ENCODE measurements at regions not wholly inside any gene's neighbourhood (a gene's known extent, or its start where the extent isn't known, plus 50 kb on each side); places are given as distances from the start of the nearest gene placed in this dataset.

- Histone ChIP-seq H3K4me3 (no peak overlapping the region), H3K9me3 (no peaks in the 10 kb centered on the region), H3K36me3 (no peaks in the 10 kb centered on the region), H3K4me1 (no peaks in the 10 kb centered on the region), H3K27me3 (no peaks in the 10 kb centered on the region), H3K27ac (no peak overlapping the region)
- peak in 1 of 2 donors; percentile 2 for DNase-seq
- WGBS, 5 donors: 62 to 73% (median 68%) methylated on average over 5 of the region's 5 CpGs
- intact Hi-C loops (cut with DNase I; ENCODE audit: low total_unique reads): no loop called here
- TF ChIP-seq POLR2AphosphoS5 (IDR thresholded peaks at IDR 0.05): no peak
- TF ChIP-seq EP300 (IDR thresholded peaks at IDR 0.05): no peak
- TF ChIP-seq POLR2A (IDR thresholded peaks at IDR 0.05): no peak
- no peak for TF ChIP-seq CTCF (IDR thresholded peaks at IDR 0.05)
These were observed 84.0 kb upstream of the PRR20A start for GRCh38 chr13:57056601-57057180.

DNA sequence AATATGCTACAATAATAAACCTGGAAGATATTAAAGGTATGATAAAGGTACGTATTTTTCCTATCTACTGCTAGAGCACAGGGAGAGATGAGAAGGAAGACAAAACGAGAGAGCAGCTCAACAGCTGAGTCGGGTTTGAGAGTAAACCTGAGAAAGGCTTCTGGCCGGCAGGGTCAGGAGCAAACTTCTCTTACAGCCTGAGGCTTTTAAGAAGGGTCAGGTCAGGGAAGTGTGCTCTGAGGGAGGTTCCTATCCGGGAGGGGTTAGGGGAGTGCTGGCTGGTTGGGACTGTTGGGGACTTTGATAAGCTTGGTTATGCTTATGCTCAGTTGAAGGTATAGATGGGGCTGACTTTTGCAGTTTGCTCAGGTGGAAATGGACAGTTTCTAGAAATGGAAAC, 77.7 kb upstream of the PRR20A start:
- no peak for TF ChIP-seq CTCF (IDR thresholded peaks at IDR 0.05)
- TF ChIP-seq POLR2A (IDR thresholded peaks at IDR 0.05): no peak
- TF ChIP-seq POLR2AphosphoS5 (IDR thresholded peaks at IDR 0.05): no peak
- TF ChIP-seq EP300 (IDR thresholded peaks at IDR 0.05): no peak
- intact Hi-C loops (cut with DNase I; ENCODE audit: low total_unique reads): no loop called here
- H3K4me1 ChIP-seq: no peaks in the 10 kb centered on the region
- no peaks in the 10 kb centered on the region for H3K9me3 ChIP-seq
- no peak for DNase-seq
- no peaks in the 10 kb centered on the region for H3K27me3 ChIP-seq
- H3K36me3 ChIP-seq: no peaks in the 10 kb centered on the region
- WGBS, 5 donors: 29 to 59% (median 40%) methylated on average over 5 of the region's 5 CpGs
- no peak overlapping the region for H3K27ac ChIP-seq
- H3K4me3 ChIP-seq: no peak overlapping the region

GRCh38 chr13:57073983-57074382, 66.7 kb upstream of the PRR20A start:
- H3K9me3 ChIP-seq: peaks cover 0 to 5% (median 0%) of the 10 kb centered on the region in 4 donors
- H3K4me1 ChIP-seq: no peaks in the 10 kb centered on the region
- DNase-seq: no peak
- intact Hi-C loops (cut with DNase I; ENCODE audit: low total_unique reads): no loop called here
- H3K4me3 ChIP-seq: no peak overlapping the region
- TF ChIP-seq POLR2A (IDR thresholded peaks at IDR 0.05) (no peak), POLR2AphosphoS5 (IDR thresholded peaks at IDR 0.05) (no peak), EP300 (IDR thresholded peaks at IDR 0.05) (no peak), CTCF (IDR thresholded peaks at IDR 0.05) (no peak)
- H3K27me3 ChIP-seq: no peaks in the 10 kb centered on the region
- no peak overlapping the region for H3K27ac ChIP-seq
- no peaks in the 10 kb centered on the region for H3K36me3 ChIP-seq
- 65 to 80% (median 70%) methylated on average over 2 of the region's 2 CpGs for WGBS, 5 donors

- Histone ChIP-seq H3K27me3 (no peaks in the 10 kb centered on the region), H3K36me3 (no peaks in the 10 kb centered on the region), H3K4me3 (no peak overlapping the region), H3K27ac (no peak overlapping the region), H3K9me3 (peaks cover 0 to 10% (median 0%) of the 10 kb centered on the region in 4 donors), H3K4me1 (no peaks in the 10 kb centered on the region)
- WGBS, 5 donors: 87 to 95% (median 93%) methylated on average over 2 of the region's 2 CpGs
- no peak for TF ChIP-seq CTCF (IDR thresholded peaks at IDR 0.05)
- no peak for DNase-seq
- intact Hi-C loops (cut with DNase I; ENCODE audit: low total_unique reads): no loop called here
These were observed 65.1 kb upstream of the PRR20A start for GRCh38 chr13:57075588-57075987.

All from stomach (tissue), 8 donors.